Thoracic aorta (tissue), 2 donors: ENCODE measurements at regions not wholly inside any gene's neighbourhood (a gene's known extent, or its start where the extent isn't known, plus 50 kb on each side); places are given as distances from the start of the nearest gene placed in this dataset.

Experiments used
- ATAC-seq: fragments of 150-250 bp; one replicate; pipeline ENCODE4 v1.8.0; 2017; ENCODE audit warnings: low read depth; ENCODE audit not compliant: insufficient number of reproducible peaks, low FRiP score
- DNase-seq: peaks from one replicate; pipeline ENCODE4 v3.0.0-alpha.2; 2020; ENCODE audit warnings: low spot score
- H3K27ac ChIP-seq, 2 donors: fragments of 200-600 bp; sonication (generic); 1 replicate in 1 of 2; 2 replicates in 1 of 2; pipeline ENCODE4 v1.5.1; 2016; ENCODE audit warnings: mild to moderate bottlenecking in 2 of 2, moderate library complexity in 2 of 2
- H3K27me3 ChIP-seq: fragments of 200-600 bp; sonication (generic); replicated peaks from 2 replicates; pipeline ENCODE4 v1.6.0; 2016; ENCODE audit warnings: mild to moderate bottlenecking; ENCODE audit not compliant: insufficient read depth
- H3K36me3 ChIP-seq: fragments of 200-600 bp; sonication (generic); one replicate; pipeline ENCODE4 v1.5.1; 2016
- H3K4me1 ChIP-seq, 2 donors: fragments of 200-600 bp; sonication (generic); 1 replicate in 1 of 2; 2 replicates in 1 of 2; pipeline versions ENCODE4 v1.5.1 to v1.6.0; 2016; ENCODE audit warnings: low read depth in 2 of 2, mild to moderate bottlenecking in 1 of 2; ENCODE audit not compliant: control insufficient read depth in 1 of 2
- H3K4me3 ChIP-seq: fragments of 200-600 bp; sonication (generic); 2 replicates; pipeline ENCODE4 v1.5.1; 2016; ENCODE audit warnings: mild to moderate bottlenecking
- H3K9me3 ChIP-seq: fragments of 200-600 bp; sonication (generic); 2 replicates; pipeline ENCODE4 v1.5.1; 2016
- TF ChIP-seq, protein P1 (sequence below): fragments of 200-600 bp; sonication (generic); IDR thresholded peaks from one replicate; pipeline ENCODE4 v1.5.1; 2019; ENCODE audit warnings: antibody characterized with exemption

DNA sequence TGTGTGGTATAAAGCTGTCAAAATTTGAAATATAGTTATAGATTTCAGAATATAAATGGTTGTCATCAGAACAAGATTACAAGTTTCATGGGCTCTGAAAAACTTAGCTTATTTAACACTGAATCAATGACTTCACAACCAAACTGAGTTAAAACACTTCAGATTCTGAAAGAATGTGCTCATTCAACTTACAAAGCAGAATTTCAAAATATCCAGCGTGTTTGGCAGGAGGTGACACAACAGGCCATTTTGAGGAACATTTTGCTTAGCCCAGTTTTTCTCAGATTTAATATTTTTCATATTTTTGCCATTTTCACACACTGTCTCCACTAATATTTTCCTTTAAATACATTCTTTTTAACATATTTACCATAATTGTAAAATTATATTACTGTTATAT, 781.1 kb downstream of the TUSC7 start:
- Histone ChIP-seq H3K4me3 (no peak overlapping the region), H3K27me3 (no peaks in the 10 kb centered on the region), H3K27ac (no peak overlapping the region), H3K36me3 (no peaks in the 10 kb centered on the region), H3K9me3 (no peaks in the 10 kb centered on the region), H3K4me1 (no peaks in the 10 kb centered on the region)
- ATAC-seq (no peak), DNase-seq (no peak)
- TF ChIP-seq, protein P1, sequence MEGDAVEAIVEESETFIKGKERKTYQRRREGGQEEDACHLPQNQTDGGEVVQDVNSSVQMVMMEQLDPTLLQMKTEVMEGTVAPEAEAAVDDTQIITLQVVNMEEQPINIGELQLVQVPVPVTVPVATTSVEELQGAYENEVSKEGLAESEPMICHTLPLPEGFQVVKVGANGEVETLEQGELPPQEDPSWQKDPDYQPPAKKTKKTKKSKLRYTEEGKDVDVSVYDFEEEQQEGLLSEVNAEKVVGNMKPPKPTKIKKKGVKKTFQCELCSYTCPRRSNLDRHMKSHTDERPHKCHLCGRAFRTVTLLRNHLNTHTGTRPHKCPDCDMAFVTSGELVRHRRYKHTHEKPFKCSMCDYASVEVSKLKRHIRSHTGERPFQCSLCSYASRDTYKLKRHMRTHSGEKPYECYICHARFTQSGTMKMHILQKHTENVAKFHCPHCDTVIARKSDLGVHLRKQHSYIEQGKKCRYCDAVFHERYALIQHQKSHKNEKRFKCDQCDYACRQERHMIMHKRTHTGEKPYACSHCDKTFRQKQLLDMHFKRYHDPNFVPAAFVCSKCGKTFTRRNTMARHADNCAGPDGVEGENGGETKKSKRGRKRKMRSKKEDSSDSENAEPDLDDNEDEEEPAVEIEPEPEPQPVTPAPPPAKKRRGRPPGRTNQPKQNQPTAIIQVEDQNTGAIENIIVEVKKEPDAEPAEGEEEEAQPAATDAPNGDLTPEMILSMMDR = no peak

DNA sequence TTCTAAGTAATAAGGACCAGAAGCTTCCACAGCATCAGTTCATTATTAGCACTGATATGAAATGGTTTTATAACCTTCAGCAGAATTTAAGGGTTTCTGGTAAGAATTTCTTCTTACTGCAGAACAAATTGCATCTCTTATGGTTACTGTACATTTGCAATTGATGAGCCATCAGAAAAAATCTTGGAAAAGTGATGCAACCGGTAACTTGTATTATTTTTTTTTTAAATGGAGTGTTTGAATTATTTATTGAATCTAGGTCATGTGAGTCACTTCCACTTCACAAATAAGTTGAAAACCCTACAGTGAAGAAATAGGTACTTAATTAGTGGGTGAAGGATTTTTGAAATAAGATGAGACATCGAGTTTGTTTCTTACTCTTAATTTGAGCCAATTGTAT, 786.0 kb downstream of the TUSC7 start:
- Histone ChIP-seq H3K36me3 (no peaks in the 10 kb centered on the region), H3K4me1 (no peaks in the 10 kb centered on the region), H3K27ac (no peak overlapping the region), H3K4me3 (no peak overlapping the region), H3K27me3 (no peaks in the 10 kb centered on the region), H3K9me3 (no peaks in the 10 kb centered on the region)
- no peak for DNase-seq
- TF ChIP-seq, protein P1 = no peak
- no peak for ATAC-seq

DNA sequence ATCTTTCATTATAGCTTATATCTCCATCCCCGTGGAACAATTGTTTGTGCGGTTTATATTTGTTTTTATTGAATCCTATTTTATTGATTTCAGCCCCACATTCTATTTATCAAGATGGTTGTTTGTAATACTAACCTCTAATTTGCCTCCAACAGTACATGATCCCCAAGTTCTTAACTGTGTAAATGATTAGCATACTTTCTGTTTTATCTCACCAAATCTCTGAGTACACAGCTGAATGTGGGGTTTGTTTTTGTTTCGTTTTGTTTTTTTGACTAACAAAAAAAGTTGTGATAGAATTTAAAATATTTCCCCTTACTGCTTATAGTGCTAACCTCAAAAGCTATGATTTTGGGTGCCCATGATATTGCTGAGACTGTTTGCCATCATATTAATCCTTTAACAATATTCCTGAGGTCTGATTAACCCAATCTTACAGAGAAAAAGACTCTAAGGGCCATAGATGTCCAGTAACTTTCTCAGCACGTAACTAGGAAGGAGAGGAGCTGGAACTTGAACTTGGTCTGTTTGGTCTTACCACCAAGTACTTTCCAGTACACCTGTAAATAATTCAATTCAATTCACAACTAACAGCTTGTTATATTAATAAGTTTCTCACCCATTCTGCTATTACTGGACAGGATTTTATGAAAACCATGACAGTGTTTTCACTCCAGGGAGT, 789.8 kb downstream of the TUSC7 start:
- ATAC-seq (no peak), DNase-seq (no peak)
- no peaks in the 10 kb centered on the region for H3K9me3 ChIP-seq
- TF ChIP-seq, protein P1 = no peak
- no peak overlapping the region for H3K27ac ChIP-seq
- no peaks in the 10 kb centered on the region for H3K36me3 ChIP-seq
- no peaks in the 10 kb centered on the region for H3K4me1 ChIP-seq
- no peaks in the 10 kb centered on the region for H3K27me3 ChIP-seq
- H3K4me3 ChIP-seq = no peak overlapping the region

DNA sequence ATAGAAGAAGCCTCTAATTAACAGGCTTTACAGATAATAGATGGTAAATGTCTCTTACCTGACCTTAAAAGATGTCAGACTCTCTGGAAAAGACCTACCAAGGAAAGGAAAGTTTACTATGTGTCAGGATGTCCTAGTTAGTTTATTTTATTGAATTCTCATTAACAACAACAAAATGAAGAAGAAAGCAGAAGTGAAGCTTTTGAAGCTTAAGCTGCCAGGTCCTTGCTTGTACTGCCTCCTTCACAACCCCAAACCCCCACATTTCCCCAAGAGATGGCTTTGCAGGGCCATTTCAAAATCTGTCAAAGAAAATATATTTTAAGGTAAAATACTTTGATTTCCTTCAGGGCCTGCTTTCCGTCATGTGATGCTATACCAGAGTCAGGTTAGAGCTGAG, 798.4 kb downstream of the TUSC7 start:
- H3K9me3 ChIP-seq = no peaks in the 10 kb centered on the region
- no peaks in the 10 kb centered on the region for H3K27me3 ChIP-seq
- ATAC-seq = no peak
- no peak for DNase-seq
- no peak overlapping the region for H3K27ac ChIP-seq
- no peak overlapping the region for H3K4me3 ChIP-seq
- TF ChIP-seq, protein P1 = no peak
- H3K4me1 ChIP-seq = no peaks in the 10 kb centered on the region
- no peaks in the 10 kb centered on the region for H3K36me3 ChIP-seq

DNA sequence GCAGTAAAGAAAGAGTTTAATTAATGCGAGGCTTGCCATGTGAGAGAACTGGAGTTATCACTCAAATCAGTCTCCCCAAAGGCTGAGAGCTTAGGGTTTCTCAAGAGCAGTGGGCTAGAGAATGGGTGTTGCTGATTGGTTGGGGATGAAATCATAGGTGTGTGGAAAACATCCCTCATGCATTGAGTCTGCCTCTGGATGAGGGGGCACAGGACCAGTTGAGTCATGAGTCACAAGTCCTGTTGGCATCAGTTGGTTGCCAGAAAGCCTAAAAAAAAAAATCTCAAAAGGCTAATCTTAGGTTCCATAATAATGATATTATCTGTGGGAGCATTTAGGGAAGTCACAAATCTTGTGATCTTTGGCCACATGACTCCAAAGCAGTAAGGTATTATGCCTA, 800.3 kb downstream of the TUSC7 start:
- Histone ChIP-seq H3K4me3 (no peak overlapping the region), H3K27ac (no peak overlapping the region), H3K36me3 (no peaks in the 10 kb centered on the region), H3K9me3 (no peaks in the 10 kb centered on the region), H3K27me3 (no peaks in the 10 kb centered on the region), H3K4me1 (no peaks in the 10 kb centered on the region)
- DNase-seq (no peak), ATAC-seq (no peak)
- TF ChIP-seq, protein P1 = no peak
